ENCODE measurements at regions not wholly inside any gene's neighbourhood (a gene's known extent, or its start where the extent isn't known, plus 50 kb on each side); places are given as distances from the start of the nearest gene placed in this dataset.

- DNase-seq (ENCODE audit: low read depth), result no peak
Observed at GRCh38 chr5:60374409-60374808, 325.6 kb downstream of the DEPDC1B start.

- no peak for DNase-seq (ENCODE audit: low read depth)
Observed at GRCh38 chr5:60372786-60373185, 327.2 kb downstream of the DEPDC1B start.

GRCh38 chr5:60371065-60371464 is 328.9 kb downstream of the DEPDC1B start:
- DNase-seq (ENCODE audit: low read depth), result no peak

- no peak for DNase-seq (ENCODE audit: low read depth)
Observed at GRCh38 chr5:60370508-60370907, 329.5 kb downstream of the DEPDC1B start.

GRCh38 chr5:60369391-60369790 is 330.6 kb downstream of the DEPDC1B start:
- DNase-seq (ENCODE audit: low read depth), result no peak

- no peak for DNase-seq (ENCODE audit: low read depth)
Observed at GRCh38 chr5:60368100-60368499, 331.9 kb downstream of the DEPDC1B start.

GRCh38 chr5:60366489-60366888 is 333.5 kb downstream of the DEPDC1B start:
- no peak for DNase-seq (ENCODE audit: low read depth)

GRCh38 chr5:60365001-60365400 is 335.0 kb downstream of the DEPDC1B start:
- no peak for DNase-seq (ENCODE audit: low read depth)

GRCh38 chr5:60362158-60362557 is 337.8 kb downstream of the DEPDC1B start:
- no peak for DNase-seq (ENCODE audit: low read depth)

- no peak for DNase-seq (ENCODE audit: low read depth)
Observed at GRCh38 chr5:60360355-60360754, 339.6 kb downstream of the DEPDC1B start.

GRCh38 chr5:60357302-60357701 is 342.7 kb downstream of the DEPDC1B start:
- no peak for DNase-seq (ENCODE audit: low read depth)

GRCh38 chr5:60356745-60357144 is 343.2 kb downstream of the DEPDC1B start:
- DNase-seq (ENCODE audit: low read depth), result no peak

GRCh38 chr5:60355181-60355580 is 344.8 kb downstream of the DEPDC1B start:
- no peak for DNase-seq (ENCODE audit: low read depth)

- no peak for DNase-seq (ENCODE audit: low read depth)
Observed at GRCh38 chr5:60354311-60354710, 345.7 kb downstream of the DEPDC1B start.

- no peak for DNase-seq (ENCODE audit: low read depth)
Observed at GRCh38 chr5:60352992-60353599, 346.9 kb downstream of the DEPDC1B start.

- DNase-seq (ENCODE audit: low read depth), result no peak
Observed at GRCh38 chr5:60350794-60351193, 349.2 kb downstream of the DEPDC1B start.

- no peak for DNase-seq (ENCODE audit: low read depth)
Observed at GRCh38 chr5:60349891-60350415, 350.0 kb downstream of the DEPDC1B start.

GRCh38 chr5:60346393-60346792 is 353.6 kb downstream of the DEPDC1B start:
- DNase-seq (ENCODE audit: low read depth), result no peak

- no peak for DNase-seq (ENCODE audit: low read depth)
Observed at GRCh38 chr5:60343102-60343501, 356.9 kb downstream of the DEPDC1B start.

- DNase-seq (ENCODE audit: low read depth), result no peak
Observed at GRCh38 chr5:60340965-60341471, 358.9 kb downstream of the DEPDC1B start.

- no peak for DNase-seq (ENCODE audit: low read depth)
Observed at GRCh38 chr5:60340326-60340725, 359.6 kb downstream of the DEPDC1B start.

GRCh38 chr5:60339691-60340201 is 360.2 kb downstream of the DEPDC1B start:
- no peak for DNase-seq (ENCODE audit: low read depth)

GRCh38 chr5:60338846-60339245 is 361.1 kb downstream of the DEPDC1B start:
- DNase-seq (ENCODE audit: low read depth), result no peak

GRCh38 chr5:60336491-60336890 is 363.5 kb downstream of the DEPDC1B start:
- no peak for DNase-seq (ENCODE audit: low read depth)
